Parathyroid adenoma (tissue), 2 donors: ENCODE measurements at regions not wholly inside any gene's neighbourhood (a gene's known extent, or its start where the extent isn't known, plus 50 kb on each side); places are given as distances from the start of the nearest gene placed in this dataset.

Experiments used
- H2AFZ ChIP-seq: fragments of 300-600 bp; sonication (generic); one replicate; pipeline ENCODE4 v1.7.0; 2017; ENCODE audit warnings: antibody characterized with exemption, mild to moderate bottlenecking
- H3K27ac ChIP-seq: fragments of 300-600 bp; sonication (generic); one replicate; pipeline ENCODE4 v1.7.0; 2017
- H3K27me3 ChIP-seq: fragments of 300-600 bp; sonication (generic); one replicate; pipeline ENCODE4 v1.7.0; 2017; ENCODE audit warnings: low read length; ENCODE audit not compliant: control insufficient read depth, insufficient read depth
- H3K36me3 ChIP-seq: fragments of 300-600 bp; sonication (generic); one replicate; pipeline ENCODE4 v1.7.0; 2017; ENCODE audit warnings: low read length; ENCODE audit not compliant: control insufficient read depth, insufficient read depth
- H3K4me1 ChIP-seq: fragments of 300-600 bp; sonication (generic); one replicate; pipeline ENCODE4 v1.7.0; 2017; ENCODE audit warnings: control low read depth
- H3K4me2 ChIP-seq: fragments of 300-600 bp; sonication (generic); one replicate; pipeline ENCODE4 v1.7.0; 2017; ENCODE audit warnings: low read length
- H3K4me3 ChIP-seq: fragments of 300-600 bp; sonication (generic); one replicate; pipeline ENCODE4 v1.7.0; 2017; ENCODE audit warnings: low read depth, low read length
- H3K79me2 ChIP-seq: fragments of 300-600 bp; sonication (generic); one replicate; pipeline ENCODE4 v1.7.0; 2017; ENCODE audit warnings: control low read depth
- H3K9ac ChIP-seq: fragments of 300-600 bp; sonication (generic); one replicate; pipeline ENCODE4 v1.7.0; 2017; ENCODE audit warnings: mild to moderate bottlenecking
- H3K9me3 ChIP-seq: fragments of 300-600 bp; sonication (generic); one replicate; pipeline ENCODE4 v1.7.0; 2017; ENCODE audit warnings: low read length; ENCODE audit not compliant: control insufficient read depth
- CTCF ChIP-seq: fragments of 300-600 bp; sonication (generic); IDR thresholded peaks from one replicate; pipeline ENCODE4 v1.7.0; 2017; ENCODE audit warnings: antibody characterized with exemption, mild to moderate bottlenecking
- donor health status: primary hyperparathyroidism.

- Histone ChIP-seq H3K4me3 (no peak overlapping the region), H3K27me3 (no peaks in the 10 kb centered on the region), H3K4me1 (no peaks in the 10 kb centered on the region), H3K9me3 (no peaks in the 10 kb centered on the region), H3K4me2 (no peak overlapping the region), H3K9ac (no peak overlapping the region), H3K79me2 (no peaks in the 10 kb centered on the region), H3K27ac (no peak overlapping the region), H3K36me3 (no peaks in the 10 kb centered on the region), H2AFZ (no peak overlapping the region)
- TF ChIP-seq CTCF: no peak
Measured at GRCh38 chr9:12915366-12915954, 140.6 kb downstream of the LURAP1L start.

DNA sequence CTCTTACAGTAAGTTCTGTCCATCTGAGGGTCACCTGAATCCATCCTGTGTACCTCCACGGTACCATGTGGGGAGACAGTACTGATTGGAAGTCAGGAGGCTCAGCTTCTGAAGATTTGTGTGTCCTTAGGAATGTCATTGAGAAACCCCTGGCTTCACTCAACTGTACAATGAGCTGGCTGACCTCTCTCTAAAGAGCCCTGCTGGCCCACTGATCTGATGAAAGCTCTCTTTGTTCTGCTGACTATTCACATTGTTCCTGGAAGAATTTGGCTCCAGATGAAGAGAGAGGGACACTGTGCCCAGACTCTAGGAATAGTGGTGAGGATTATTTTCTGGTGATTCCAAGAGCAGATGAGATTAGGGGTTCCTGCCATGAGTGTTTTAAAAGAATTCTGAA lies 141.2 kb downstream of the LURAP1L start:
- Histone ChIP-seq H3K27me3 (no peaks in the 10 kb centered on the region), H3K36me3 (no peaks in the 10 kb centered on the region), H2AFZ (no peak overlapping the region), H3K79me2 (no peaks in the 10 kb centered on the region), H3K4me2 (no peak overlapping the region), H3K27ac (no peak overlapping the region), H3K9me3 (no peaks in the 10 kb centered on the region), H3K4me1 (no peaks in the 10 kb centered on the region), H3K9ac (no peak overlapping the region), H3K4me3 (no peak overlapping the region)
- TF ChIP-seq CTCF: no peak

- H3K4me1 ChIP-seq: no peaks in the 10 kb centered on the region
- no peak overlapping the region for H3K9ac ChIP-seq
- no peak overlapping the region for H3K4me2 ChIP-seq
- no peak overlapping the region for H3K27ac ChIP-seq
- no peak overlapping the region for H3K4me3 ChIP-seq
- H3K36me3 ChIP-seq: no peaks in the 10 kb centered on the region
- no peaks in the 10 kb centered on the region for H3K27me3 ChIP-seq
- H3K9me3 ChIP-seq: no peaks in the 10 kb centered on the region
- no peak for TF ChIP-seq CTCF
- no peaks in the 10 kb centered on the region for H3K79me2 ChIP-seq
- H2AFZ ChIP-seq: no peak overlapping the region
Measured at GRCh38 chr9:12920437-12920836, 145.6 kb downstream of the LURAP1L start.

GRCh38 chr9:12921621-12922020 lies 146.8 kb downstream of the LURAP1L start:
- Histone ChIP-seq H3K4me2 (no peak overlapping the region), H3K4me3 (no peak overlapping the region), H3K9me3 (no peaks in the 10 kb centered on the region), H3K79me2 (no peaks in the 10 kb centered on the region), H3K9ac (no peak overlapping the region), H3K36me3 (no peaks in the 10 kb centered on the region), H2AFZ (no peak overlapping the region), H3K4me1 (no peaks in the 10 kb centered on the region), H3K27me3 (no peaks in the 10 kb centered on the region), H3K27ac (no peak overlapping the region)
- no peak for TF ChIP-seq CTCF

DNA sequence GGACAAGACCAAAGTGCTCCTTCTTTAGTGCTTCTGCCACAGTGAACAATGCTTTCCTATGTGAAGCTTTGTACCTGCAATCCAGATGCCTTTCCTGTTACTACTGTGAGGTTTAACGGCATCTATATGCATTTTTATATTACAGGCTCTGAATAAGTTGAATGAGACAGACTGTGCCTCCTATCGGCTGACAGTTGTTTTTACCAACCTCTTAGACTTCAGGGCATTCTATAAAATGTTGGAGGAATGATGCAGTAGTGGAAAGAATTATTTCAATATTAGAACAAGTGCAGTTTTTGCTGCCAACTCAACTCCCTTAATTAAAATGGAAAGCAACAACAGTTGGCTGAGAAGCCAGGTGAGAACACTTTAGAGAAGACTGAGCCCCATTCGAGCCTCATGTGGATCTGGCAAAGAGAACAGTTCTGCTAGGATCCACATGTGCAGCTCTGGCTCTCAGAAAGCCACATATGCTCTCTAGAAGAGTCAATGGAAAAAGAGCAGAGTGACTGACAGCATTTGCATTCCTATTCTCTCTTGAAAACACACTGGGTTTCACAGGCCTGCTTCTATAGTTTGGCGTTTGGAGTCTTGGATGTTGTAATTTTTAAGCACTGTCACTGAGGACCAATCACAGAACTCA lies 147.5 kb downstream of the LURAP1L start:
- TF ChIP-seq CTCF: no peak
- no peak overlapping the region for H3K4me3 ChIP-seq
- H3K4me1 ChIP-seq: no peaks in the 10 kb centered on the region
- H3K27me3 ChIP-seq: no peaks in the 10 kb centered on the region
- H3K4me2 ChIP-seq: no peak overlapping the region
- H3K9me3 ChIP-seq: no peaks in the 10 kb centered on the region
- no peaks in the 10 kb centered on the region for H3K36me3 ChIP-seq
- H2AFZ ChIP-seq: no peak overlapping the region
- H3K79me2 ChIP-seq: no peaks in the 10 kb centered on the region
- no peak overlapping the region for H3K27ac ChIP-seq
- H3K9ac ChIP-seq: no peak overlapping the region
